ENCODE measurements at regions not wholly inside any gene's neighbourhood (a gene's known extent, or its start where the extent isn't known, plus 50 kb on each side); places are given as distances from the start of the nearest gene placed in this dataset.
"Not testable (repeated sequence)": the region's sequence is repeated elsewhere in the genome, so short reads cannot be mapped to it uniquely, and the experiment has no call there.

DNA sequence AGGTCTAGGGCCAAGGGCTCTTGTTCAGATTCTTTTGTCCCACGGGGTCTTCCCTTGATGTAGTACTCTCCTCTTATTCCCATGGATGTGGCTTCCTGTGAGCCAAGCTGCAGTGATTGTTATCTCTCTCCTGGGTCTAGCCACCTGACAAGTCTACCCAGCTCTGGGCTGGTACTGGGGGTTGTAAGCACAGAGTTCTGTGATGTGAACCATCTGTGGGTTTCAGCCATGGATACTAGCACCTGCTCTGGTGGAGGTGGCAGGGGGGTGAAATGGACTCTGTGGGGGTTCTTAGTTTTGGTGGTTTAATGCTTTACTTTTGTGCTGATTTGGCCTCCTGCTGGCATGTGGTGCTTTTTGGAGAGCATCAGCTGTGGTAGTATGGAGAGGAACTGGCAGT, 350.8 kb downstream of the DNAJB9 start:
- no peak for DNase-seq (ENCODE audit: low spot score)
- no peak overlapping the region for H3K27ac ChIP-seq
- no peak overlapping the region for H3K4me3 ChIP-seq
- TF ChIP-seq, protein P1, sequence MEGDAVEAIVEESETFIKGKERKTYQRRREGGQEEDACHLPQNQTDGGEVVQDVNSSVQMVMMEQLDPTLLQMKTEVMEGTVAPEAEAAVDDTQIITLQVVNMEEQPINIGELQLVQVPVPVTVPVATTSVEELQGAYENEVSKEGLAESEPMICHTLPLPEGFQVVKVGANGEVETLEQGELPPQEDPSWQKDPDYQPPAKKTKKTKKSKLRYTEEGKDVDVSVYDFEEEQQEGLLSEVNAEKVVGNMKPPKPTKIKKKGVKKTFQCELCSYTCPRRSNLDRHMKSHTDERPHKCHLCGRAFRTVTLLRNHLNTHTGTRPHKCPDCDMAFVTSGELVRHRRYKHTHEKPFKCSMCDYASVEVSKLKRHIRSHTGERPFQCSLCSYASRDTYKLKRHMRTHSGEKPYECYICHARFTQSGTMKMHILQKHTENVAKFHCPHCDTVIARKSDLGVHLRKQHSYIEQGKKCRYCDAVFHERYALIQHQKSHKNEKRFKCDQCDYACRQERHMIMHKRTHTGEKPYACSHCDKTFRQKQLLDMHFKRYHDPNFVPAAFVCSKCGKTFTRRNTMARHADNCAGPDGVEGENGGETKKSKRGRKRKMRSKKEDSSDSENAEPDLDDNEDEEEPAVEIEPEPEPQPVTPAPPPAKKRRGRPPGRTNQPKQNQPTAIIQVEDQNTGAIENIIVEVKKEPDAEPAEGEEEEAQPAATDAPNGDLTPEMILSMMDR (IDR thresholded peaks at IDR 0.05), result no peak

GRCh38 chr7:108943048-108943447, 373.4 kb downstream of the DNAJB9 start:
- H3K4me3 ChIP-seq; DNase-seq (ENCODE audit: low spot score); H3K27ac ChIP-seq: not testable (repeated sequence)

GRCh38 chr7:108947526-108947925, 377.9 kb downstream of the DNAJB9 start:
- TF ChIP-seq, protein P1 (IDR thresholded peaks at IDR 0.05), result no peak
- DNase-seq (ENCODE audit: low spot score), result no peak
- Histone ChIP-seq H3K4me3 (no peak overlapping the region), H3K27ac (no peak overlapping the region)

DNA sequence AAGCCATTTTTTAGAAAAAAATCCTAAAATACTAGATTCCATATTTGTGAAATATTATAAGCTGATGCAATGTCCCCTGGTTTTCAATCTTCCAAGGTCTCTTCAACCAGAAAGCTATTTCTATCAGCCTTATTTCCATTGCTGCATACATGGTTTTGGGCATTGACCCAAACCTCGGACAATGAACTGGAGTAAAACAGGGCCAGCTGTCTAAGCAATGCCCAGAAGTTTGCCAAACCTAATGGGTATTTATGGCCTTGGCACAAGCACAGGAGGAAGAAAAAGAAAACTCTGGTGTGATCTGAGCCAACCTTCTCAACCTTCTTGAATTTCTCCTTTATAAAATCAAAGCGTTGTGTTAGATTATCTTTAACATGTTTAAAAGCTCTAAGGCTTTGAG, 402.3 kb downstream of the DNAJB9 start:
- DNase-seq (ENCODE audit: low spot score), result no peak
- H3K4me3 ChIP-seq, result no peak overlapping the region
- no peak overlapping the region for H3K27ac ChIP-seq
- TF ChIP-seq, protein P1 (IDR thresholded peaks at IDR 0.05), result no peak

DNA sequence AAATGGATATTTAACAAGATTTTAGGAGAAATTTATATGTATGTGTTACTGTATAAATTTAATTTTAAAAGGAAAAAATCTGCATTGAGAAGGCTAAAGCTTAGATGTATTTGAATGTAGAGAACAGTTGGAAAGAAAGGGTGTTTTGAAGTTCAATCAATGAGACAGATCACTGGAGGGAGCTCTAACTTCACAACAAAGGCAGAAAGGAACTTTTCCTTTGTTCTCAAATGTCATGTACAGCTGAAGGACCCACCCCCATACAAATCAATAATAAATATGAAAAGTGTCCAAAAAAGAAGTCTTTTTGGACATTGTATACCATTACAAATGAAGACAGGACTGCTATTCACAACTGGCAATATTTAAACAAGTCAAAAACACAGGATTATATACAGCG, 403.4 kb downstream of the DNAJB9 start:
- no peak overlapping the region for H3K27ac ChIP-seq
- TF ChIP-seq, protein P1 (IDR thresholded peaks at IDR 0.05), result no peak
- no peak overlapping the region for H3K4me3 ChIP-seq
- no peak for DNase-seq (ENCODE audit: low spot score)

GRCh38 chr7:108974641-108975040, 405.0 kb downstream of the DNAJB9 start:
- no peak overlapping the region for H3K27ac ChIP-seq
- no peak overlapping the region for H3K4me3 ChIP-seq
- no peak for DNase-seq (ENCODE audit: low spot score)
- TF ChIP-seq, protein P1 (IDR thresholded peaks at IDR 0.05), result no peak

GRCh38 chr7:108985037-108985436, 415.4 kb downstream of the DNAJB9 start:
- TF ChIP-seq, protein P1 (IDR thresholded peaks at IDR 0.05), result no peak
- no peak overlapping the region for H3K27ac ChIP-seq
- no peak for DNase-seq (ENCODE audit: low spot score)
- no peak overlapping the region for H3K4me3 ChIP-seq

GRCh38 chr7:108989319-108989718, 419.6 kb downstream of the DNAJB9 start:
- TF ChIP-seq, protein P1 (IDR thresholded peaks at IDR 0.05), result no peak
- Histone ChIP-seq H3K27ac (no peak overlapping the region), H3K4me3 (no peak overlapping the region)
- no peak for DNase-seq (ENCODE audit: low spot score)
